ENCODE measurements at regions not wholly inside any gene's neighbourhood (a gene's known extent, or its start where the extent isn't known, plus 50 kb on each side); places are given as distances from the start of the nearest gene placed in this dataset.
A peak's percentile ranks its signal among the peaks of the same experiment; 100 is the strongest.
"Not testable (repeated sequence)": the region's sequence is repeated elsewhere in the genome, so short reads cannot be mapped to it uniquely, and the experiment has no call there.

DNA sequence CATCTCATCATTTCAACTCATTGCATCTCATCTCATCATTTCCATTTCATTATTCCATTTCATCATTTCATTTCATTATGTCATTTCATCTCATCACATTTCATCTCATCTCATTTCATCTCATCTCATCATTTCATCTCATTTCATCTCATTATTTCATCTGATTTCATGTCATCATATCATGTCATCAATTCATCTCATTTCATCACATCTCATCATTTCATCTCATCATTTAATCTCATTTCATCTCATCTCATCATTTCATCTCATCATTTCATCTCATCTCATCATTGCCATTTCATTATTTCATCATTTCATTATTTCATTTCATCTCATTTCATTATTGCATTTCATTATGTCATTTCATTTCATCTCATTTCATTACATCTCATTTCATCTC lies 410.5 kb downstream of the ZNF33B start:
- CTCF ChIA-PET; H3K27me3 Mint-ChIP-seq; H3K27ac Mint-ChIP-seq; DNase-seq; H3K4me3 Mint-ChIP-seq; H3K36me3 Mint-ChIP-seq (ENCODE audit: low read depth); H3K4me1 Mint-ChIP-seq; POLR2A ChIA-PET: not testable (repeated sequence)
- peaks cover 19% of the 10 kb centered on the region for H3K9me3 Mint-ChIP-seq

DNA sequence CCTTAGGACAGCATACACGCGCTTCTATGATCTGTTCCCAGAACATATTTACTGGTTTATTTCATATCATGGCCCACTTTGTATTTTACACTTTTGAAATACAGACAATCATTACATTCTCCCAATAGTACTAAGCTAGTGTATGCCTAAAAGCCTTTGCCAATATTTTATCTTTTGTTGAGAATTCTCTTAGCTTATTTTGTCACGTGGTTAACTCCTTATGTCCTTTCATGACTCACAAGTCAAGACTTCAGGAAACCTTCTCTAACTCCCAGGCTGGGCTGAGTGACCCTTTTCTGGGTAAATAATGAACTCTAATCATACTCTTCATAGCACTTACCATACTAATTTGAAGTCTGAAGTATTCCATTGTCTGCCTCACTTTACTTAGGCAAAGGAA lies 444.8 kb downstream of the ZNF33B start:
- H3K9me3 Mint-ChIP-seq; CTCF ChIA-PET; H3K36me3 Mint-ChIP-seq (ENCODE audit: low read depth); H3K27me3 Mint-ChIP-seq; H3K4me3 Mint-ChIP-seq; DNase-seq; H3K4me1 Mint-ChIP-seq; H3K27ac Mint-ChIP-seq; POLR2A ChIA-PET: not testable (repeated sequence)

DNA sequence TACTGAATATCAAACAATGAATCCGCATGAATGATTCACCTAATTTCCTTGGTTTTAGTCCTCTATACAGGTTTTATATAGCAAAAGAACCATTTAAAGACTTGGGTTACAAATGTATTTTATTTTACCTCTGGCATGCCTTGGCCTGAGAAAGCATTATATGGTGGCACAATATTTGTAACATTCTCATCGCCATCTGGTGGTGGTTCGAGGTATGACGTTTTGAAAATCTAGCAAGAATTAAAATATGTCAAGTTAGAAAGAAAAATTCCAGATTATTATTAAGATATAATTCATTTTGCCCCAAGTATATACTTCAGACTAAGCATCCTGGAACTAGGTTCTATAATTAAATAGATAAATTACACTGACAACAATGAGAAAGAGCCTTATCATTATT lies 445.9 kb downstream of the ZNF33B start:
- DNase-seq = peak; percentile 26
- POLR2A ChIA-PET; H3K9me3 Mint-ChIP-seq; CTCF ChIA-PET; H3K4me3 Mint-ChIP-seq; H3K36me3 Mint-ChIP-seq (ENCODE audit: low read depth); H3K27me3 Mint-ChIP-seq; H3K4me1 Mint-ChIP-seq; H3K27ac Mint-ChIP-seq: not testable (repeated sequence)

DNA sequence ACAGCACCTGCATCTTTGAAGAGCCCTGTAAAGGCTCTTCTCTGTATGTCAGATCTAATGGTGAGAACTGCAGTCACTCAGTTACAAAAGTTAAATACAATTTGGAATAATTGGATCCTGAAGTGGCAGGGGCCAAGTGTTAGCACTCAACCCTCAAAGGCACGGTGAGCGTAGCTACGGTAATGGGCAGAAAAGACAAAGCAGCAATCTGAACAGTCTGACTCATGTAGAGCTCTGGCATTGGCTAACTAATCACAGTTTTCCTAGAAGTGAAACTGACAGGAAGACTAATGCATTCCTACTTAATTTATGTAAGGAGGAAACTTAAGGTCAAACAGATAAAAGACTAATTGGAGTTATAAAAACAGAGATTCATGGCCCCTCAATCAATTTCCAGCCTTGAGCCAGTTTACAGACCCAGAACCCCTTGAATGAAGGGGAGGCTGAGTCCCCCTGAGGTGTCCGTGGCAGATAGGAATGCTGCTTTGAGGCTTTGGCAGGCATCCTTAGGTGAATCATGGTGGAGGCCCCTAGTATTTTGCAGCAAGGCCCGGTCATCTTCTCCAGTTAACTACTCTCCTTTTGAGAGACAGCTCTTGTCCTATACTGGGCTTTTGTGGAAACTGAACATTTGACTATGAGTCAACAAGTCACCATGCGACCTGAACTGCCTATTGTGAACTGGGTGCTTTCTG lies 450.7 kb downstream of the ZNF33B start:
- H3K9me3 Mint-ChIP-seq; POLR2A ChIA-PET; H3K4me1 Mint-ChIP-seq; CTCF ChIA-PET; DNase-seq; H3K4me3 Mint-ChIP-seq; H3K27ac Mint-ChIP-seq; H3K27me3 Mint-ChIP-seq; H3K36me3 Mint-ChIP-seq (ENCODE audit: low read depth): not testable (repeated sequence)

DNA sequence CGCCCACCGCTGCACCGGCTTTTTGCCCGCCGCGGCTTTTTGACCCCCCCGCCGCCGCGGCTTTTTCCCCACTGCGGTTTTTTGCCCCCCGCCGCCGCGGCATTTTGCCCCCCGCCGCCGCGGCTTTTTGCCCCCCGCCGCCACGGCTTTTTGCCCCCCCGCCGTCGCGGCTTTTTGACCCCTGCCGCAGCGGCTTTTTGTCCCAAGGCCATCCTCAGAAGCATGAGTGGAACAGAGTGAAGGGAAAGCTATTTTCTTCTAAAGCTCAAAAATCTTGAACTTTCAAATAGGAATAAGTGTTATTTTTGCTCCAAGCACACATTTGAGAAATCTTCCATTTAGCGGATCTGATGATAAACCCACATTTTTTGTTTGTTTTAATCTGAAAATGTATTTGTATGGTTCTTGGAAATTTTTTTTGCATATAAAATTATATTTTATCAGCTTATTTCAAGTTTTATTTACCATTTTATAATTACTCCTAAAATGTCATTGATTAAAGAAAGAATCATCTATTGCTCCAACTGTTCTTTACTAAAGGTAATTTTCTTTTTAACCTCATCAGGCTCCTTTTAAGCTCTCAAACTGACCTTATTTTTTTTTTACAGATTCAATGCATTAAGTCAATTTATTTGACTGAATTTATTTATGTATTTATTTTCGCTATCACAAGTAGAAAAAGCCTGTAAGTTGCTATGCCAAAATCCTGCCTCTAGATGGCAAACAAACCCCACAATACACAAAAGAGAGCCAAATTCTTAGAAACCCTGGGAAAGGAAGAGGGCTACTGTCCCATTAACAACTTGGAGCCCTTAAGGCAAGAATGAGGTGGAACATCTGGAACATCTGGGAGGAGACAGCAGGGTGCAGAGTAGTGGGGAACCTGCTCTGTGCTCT lies 460.3 kb downstream of the ZNF33B start:
- H3K9me3 Mint-ChIP-seq; H3K4me3 Mint-ChIP-seq; H3K4me1 Mint-ChIP-seq; POLR2A ChIA-PET; H3K36me3 Mint-ChIP-seq (ENCODE audit: low read depth): not testable (repeated sequence)
- DNase-seq = peak; percentile 9
- CTCF ChIA-PET = interaction anchor here (0.6 kb wide), 1 partner anchor 339 kb away, joined by 3 read pairs; no protein-coding TSS in a partner anchor
- H3K27ac Mint-ChIP-seq = peak overlapping the region; percentile 84
- peaks cover 41% of the 10 kb centered on the region for H3K27me3 Mint-ChIP-seq

DNA sequence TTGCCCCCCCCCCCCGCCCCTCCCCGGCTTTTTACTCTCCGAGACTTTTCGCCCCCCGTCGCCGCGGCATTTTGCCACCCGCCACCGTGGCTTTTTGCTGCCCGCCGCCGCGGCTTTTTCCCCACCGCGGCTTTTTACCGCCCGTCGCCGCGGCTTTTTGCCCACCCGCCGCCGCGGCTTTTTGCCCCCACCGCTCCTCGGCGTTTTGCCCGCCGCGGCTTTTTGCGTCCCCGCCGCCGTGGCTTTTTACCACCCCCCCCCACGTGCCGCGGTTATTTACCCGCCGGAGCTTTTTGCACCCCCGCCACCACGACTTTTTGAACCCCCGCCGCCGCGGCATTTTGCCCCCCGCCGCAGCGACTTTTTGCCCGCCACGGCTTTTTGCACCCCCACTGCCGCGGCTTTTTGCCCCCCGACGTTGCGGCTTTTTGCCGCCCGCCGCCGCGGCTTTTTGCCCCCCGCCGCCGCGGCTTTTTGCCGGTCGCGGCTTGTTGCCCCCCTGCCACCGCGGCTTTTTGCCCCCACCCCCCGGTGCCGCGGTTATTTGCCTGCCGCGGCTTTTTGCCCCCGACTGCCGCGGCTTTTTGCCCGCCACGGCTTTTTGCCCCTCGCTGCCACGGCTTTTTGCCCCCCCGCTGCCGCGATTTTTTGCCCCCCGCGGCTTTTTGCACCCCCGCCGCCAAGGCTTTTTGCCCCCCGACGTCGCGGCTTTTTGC lies 461.1 kb downstream of the ZNF33B start:
- Mint-ChIP-seq H3K9me3 (peaks cover 2% of the 10 kb centered on the region), H3K4me3 (no peak overlapping the region), H3K36me3 (ENCODE audit: low read depth) (peaks cover 1% of the 10 kb centered on the region), H3K4me1 (peaks cover 2% of the 10 kb centered on the region), H3K27ac (no peak overlapping the region), H3K27me3 (peaks cover 41% of the 10 kb centered on the region)
- DNase-seq = no peak
- ChIA-PET CTCF (no interaction called here), POLR2A (no interaction called here)

DNA sequence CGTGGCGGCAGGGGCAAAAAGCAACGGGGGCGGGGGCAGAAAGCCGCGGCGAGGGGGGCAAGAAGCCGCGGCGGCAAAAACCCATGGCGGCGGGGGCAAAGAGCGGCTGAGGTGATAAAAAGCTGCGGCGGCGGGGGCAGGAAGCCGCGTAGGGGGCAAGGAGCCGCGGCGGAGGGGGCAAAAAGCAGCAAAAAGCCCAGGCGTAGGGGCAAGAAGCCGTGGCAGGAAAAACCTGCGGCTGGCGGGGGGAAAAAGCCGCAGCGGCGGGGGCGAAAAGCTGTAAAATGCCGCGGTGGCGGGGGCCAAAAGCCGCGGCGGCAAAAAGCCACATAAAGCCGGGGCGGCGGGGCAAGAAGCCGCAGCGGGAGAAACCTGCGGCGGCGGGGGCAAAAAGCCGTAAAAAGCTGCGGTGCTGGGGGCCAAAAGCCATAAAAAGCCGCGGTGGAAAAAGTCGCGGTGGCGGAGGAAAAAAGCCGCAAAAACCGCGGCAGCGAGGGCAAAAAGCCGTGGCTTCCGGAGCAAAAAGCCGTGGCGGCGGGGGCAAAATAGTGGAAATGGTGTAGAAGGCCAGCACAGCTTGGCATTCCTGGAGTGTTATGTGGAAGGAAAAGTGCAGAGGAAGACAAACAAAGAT lies 487.8 kb downstream of the ZNF33B start:
- H3K27me3 Mint-ChIP-seq = no peaks in the 10 kb centered on the region
- peak overlapping the region; percentile 13 for H3K27ac Mint-ChIP-seq
- no peaks in the 10 kb centered on the region for H3K4me1 Mint-ChIP-seq
- peaks cover 18% of the 10 kb centered on the region for H3K9me3 Mint-ChIP-seq
- peaks cover 6% of the 10 kb centered on the region for H3K36me3 Mint-ChIP-seq (ENCODE audit: low read depth)
- DNase-seq = no peak
- ChIA-PET CTCF (no interaction called here), POLR2A (no interaction called here)
- H3K4me3 Mint-ChIP-seq = no peak overlapping the region

DNA sequence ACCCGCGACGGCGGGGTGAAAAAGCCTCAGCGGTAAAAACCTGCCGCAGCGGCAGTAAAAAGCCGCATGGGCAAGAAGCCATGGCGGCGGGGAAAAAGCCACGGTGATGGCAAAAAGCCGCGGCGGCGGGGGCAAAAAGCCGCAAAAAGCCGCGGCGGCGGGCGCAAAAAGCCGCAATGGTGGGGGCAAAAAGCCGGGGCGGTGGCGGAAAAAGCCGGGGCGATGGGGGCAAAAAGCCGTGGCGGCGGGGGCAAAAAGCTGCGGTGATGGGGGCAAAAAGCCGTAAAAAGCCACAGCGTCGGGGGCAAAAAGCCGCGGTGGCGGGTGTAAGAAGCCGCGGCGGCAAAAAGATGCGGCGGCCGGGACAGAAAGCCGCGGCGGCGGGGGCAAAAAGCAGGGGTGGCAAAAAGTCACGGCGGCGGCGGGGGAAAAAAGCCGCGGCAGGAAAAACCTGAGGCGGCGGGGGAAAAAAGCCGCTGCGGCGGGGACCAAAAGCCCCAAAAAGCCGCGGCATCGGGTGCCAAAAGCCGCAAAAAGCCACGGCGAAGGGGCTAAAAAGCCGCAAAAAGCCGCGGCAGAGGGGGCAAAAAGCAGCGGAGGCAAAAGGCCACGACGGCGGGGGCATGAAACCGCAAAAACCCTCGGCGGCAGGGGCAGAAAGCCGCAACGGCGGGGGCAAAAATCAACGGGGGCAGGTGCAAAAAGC lies 488.5 kb downstream of the ZNF33B start:
- Mint-ChIP-seq H3K9me3 (peaks cover 18% of the 10 kb centered on the region), H3K4me3 (no peak overlapping the region), H3K4me1 (no peaks in the 10 kb centered on the region), H3K36me3 (ENCODE audit: low read depth) (peaks cover 6% of the 10 kb centered on the region), H3K27ac (no peak overlapping the region), H3K27me3 (no peaks in the 10 kb centered on the region)
- CTCF ChIA-PET = no interaction called here
- POLR2A ChIA-PET = no interaction called here
- DNase-seq = no peak

DNA sequence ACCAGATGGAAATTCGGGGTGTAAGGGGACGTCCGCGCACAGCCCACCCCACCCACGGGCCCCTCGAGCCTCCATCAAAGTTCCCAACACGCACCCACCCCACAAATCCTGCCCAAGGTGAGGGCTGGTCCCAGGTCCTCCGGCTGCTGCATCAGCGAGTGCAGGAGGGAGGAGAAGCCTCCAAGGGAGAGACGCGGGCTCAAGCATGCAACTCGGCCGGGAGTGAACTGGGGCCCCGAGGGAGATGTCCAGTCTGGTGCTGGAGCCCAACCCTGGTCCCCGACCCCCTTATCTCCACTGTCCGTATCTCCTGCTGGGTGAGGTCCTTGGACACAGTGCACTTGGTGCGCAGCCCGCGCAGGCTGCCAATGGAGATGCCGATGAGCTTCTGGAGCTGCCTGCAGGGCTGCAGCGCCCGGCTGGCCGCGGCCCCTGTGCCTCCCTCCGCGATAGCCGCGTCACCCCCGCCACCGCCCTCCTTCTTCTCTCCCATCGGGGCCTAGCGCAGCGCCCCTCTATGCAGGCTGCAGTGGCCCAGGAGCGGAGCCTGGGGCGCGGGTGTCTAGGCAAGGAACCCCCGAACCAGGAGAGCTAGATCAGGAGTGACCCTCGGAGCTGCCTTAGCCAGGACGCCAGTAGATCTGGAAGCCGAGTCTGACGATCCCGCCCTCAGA lies 489.2 kb downstream of the ZNF33B start:
- DNase-seq = no peak
- peaks cover 24% of the 10 kb centered on the region for H3K9me3 Mint-ChIP-seq
- ChIA-PET CTCF (no interaction called here), POLR2A (no interaction called here)
- no peak overlapping the region for H3K4me3 Mint-ChIP-seq
- no peak overlapping the region for H3K27ac Mint-ChIP-seq
- H3K36me3 Mint-ChIP-seq (ENCODE audit: low read depth) = peaks cover 6% of the 10 kb centered on the region
- H3K4me1 Mint-ChIP-seq = no peaks in the 10 kb centered on the region
- no peaks in the 10 kb centered on the region for H3K27me3 Mint-ChIP-seq

DNA sequence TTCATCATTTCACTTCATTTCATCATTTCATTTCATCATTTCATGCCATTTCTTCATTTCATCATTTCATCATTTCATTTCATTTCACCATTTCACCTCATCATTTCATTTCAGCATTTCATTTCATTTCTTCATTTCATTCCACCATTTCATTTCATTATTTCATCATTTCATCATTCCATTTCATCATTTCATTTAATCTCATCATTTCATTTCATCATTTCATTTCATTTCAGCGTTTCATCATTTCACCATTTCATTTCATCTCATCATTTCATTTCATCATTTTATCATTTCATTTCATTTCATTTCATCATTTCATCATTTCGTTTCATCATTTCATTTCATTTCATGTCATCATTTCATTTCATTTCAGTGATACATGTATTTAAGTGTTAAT lies 492.2 kb downstream of the ZNF33B start:
- H3K27ac Mint-ChIP-seq; H3K36me3 Mint-ChIP-seq (ENCODE audit: low read depth); H3K4me3 Mint-ChIP-seq; H3K4me1 Mint-ChIP-seq; POLR2A ChIA-PET; CTCF ChIA-PET; H3K27me3 Mint-ChIP-seq; DNase-seq: not testable (repeated sequence)
- H3K9me3 Mint-ChIP-seq = peaks cover 35% of the 10 kb centered on the region

DNA sequence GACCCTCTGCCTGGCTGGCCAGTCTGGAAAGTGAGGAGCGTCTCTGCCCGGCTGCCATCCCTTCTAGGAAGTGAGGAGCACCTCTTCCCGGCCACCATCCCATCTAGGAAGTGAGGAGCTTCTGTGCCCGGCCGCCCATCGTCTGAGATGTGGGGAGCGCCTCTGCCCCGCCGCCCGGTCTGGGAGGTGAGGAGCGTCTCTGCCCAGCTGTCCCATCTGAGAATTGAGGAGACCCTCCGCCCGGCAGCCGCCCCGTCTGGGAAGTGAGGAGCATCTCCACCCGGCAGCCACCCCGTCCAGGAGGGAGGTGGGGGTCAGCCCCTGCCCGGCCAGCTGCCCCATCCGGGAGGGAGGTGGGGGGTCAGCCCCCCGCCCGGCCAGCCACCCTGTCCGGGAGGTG lies 500.3 kb downstream of the ZNF33B start:
- H3K4me3 Mint-ChIP-seq; H3K27me3 Mint-ChIP-seq; H3K27ac Mint-ChIP-seq; CTCF ChIA-PET; POLR2A ChIA-PET; DNase-seq; H3K4me1 Mint-ChIP-seq; H3K36me3 Mint-ChIP-seq (ENCODE audit: low read depth): not testable (repeated sequence)
- peaks cover 16% of the 10 kb centered on the region for H3K9me3 Mint-ChIP-seq

DNA sequence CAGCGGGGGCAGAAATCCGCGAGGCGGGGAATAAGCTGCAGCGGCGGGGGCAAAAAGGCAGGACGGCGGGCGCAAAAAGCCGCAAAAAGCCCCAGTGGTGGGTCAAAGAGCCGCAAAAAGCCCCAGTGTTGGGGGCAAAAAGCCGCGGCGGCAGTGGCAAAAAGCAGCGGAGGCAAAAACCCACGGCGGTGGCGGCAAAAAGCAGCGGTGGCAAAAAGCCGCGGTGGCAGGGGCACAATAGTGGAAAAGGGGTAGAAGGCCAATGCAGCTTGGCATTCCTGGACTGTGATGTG lies 525.3 kb downstream of the ZNF33B start:
- no peak for DNase-seq
- POLR2A ChIA-PET = no interaction called here
- no peaks in the 10 kb centered on the region for H3K4me1 Mint-ChIP-seq
- no peaks in the 10 kb centered on the region for H3K27me3 Mint-ChIP-seq
- no peaks in the 10 kb centered on the region for H3K36me3 Mint-ChIP-seq (ENCODE audit: low read depth)
- no peak overlapping the region for H3K4me3 Mint-ChIP-seq
- H3K9me3 Mint-ChIP-seq = peaks cover 15% of the 10 kb centered on the region
- H3K27ac Mint-ChIP-seq = no peak overlapping the region
- CTCF ChIA-PET = no interaction called here

All from activated CD4-positive, alpha-beta T cell treated with anti-CD3 and anti-CD28 coated beads, Interleukin-2, amount 10 ng/mL, durations not matched to agents 7 days and 5 days (primary cell).